ENCODE measurements at regions not wholly inside any gene's neighbourhood (a gene's known extent, or its start where the extent isn't known, plus 50 kb on each side); places are given as distances from the start of the nearest gene placed in this dataset.

DNA sequence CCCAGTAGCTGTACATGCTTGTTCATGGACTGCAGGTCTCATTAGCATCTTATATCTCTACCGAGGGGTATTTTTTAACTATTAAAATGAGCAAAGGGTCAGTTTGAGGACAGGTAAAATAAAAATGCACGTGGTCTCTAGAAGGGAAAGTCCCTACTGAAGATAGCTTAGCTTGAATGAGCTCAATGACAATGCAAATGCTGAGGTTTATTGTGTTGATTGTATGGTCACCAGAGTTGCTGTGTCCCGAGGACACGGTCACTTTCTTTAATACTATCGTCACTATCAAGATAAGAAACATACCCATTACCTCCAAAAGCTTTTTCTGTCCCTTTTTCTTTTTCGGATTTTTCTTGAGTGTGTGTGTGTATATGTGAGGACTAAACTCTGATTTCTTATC, 250.5 kb upstream of the PRKX start:
- TF ChIP-seq, protein P1, sequence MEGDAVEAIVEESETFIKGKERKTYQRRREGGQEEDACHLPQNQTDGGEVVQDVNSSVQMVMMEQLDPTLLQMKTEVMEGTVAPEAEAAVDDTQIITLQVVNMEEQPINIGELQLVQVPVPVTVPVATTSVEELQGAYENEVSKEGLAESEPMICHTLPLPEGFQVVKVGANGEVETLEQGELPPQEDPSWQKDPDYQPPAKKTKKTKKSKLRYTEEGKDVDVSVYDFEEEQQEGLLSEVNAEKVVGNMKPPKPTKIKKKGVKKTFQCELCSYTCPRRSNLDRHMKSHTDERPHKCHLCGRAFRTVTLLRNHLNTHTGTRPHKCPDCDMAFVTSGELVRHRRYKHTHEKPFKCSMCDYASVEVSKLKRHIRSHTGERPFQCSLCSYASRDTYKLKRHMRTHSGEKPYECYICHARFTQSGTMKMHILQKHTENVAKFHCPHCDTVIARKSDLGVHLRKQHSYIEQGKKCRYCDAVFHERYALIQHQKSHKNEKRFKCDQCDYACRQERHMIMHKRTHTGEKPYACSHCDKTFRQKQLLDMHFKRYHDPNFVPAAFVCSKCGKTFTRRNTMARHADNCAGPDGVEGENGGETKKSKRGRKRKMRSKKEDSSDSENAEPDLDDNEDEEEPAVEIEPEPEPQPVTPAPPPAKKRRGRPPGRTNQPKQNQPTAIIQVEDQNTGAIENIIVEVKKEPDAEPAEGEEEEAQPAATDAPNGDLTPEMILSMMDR (IDR thresholded peaks at IDR 0.05): no peak
- no peak for TF ChIP-seq POLR2A (IDR thresholded peaks at IDR 0.05)
